A549 (cell line): ENCODE measurements at regions not wholly inside any gene's neighbourhood (a gene's known extent, or its start where the extent isn't known, plus 50 kb on each side); places are given as distances from the start of the nearest gene placed in this dataset.

Source experiments
- ATAC-seq, 2 experiments: fragments of 200-7000 bp in 1 of 2; fragments of >200 bp in 1 of 2; cut with Nextera tagmentation in 1 of 2; cut with Tn5 transposase in 1 of 2; 3 replicates each; pipeline versions ENCODE4 v1.8.0 to v1.9.1; 2018 to 2020; ENCODE audit warnings: mild to moderate bottlenecking in 1 of 2, moderate library complexity in 1 of 2
- CTCF ChIA-PET: fragments of 300-600 bp; sonication (Branson Sonifier 250); formaldehyde crosslinking; extraction: SDS; loops from one replicate; lab custom pipeline; 2021; ENCODE audit warnings: antibody characterized with exemption, inconsistent platforms; lab: Yijun Ruan, JAX
- POLR2A ChIA-PET: fragments of 350-600 bp; formaldehyde crosslinking; extraction: SDS; loops from one replicate; lab custom pipeline; 2021; ENCODE audit warnings: antibody characterized with exemption, inconsistent platforms; lab: Yijun Ruan, JAX
- DNase-seq, 2 experiments: peaks; one replicate each; pipeline versions ENCODE4 v3.0.0 to v3.0.0-alpha.2; 2011 to 2016; ENCODE audit warnings: low read depth in 1 of 2, low spot score in 1 of 2
- FAIRE-seq: peaks from 2 replicates; lab custom pipeline; 2011; peaks lifted over from hg19 to GRCh38; lab: Jason Lieb, UNC
- H3K27ac ChIP-seq, 2 experiments: fragments of >200 bp; sonication (Bioruptor Twin); formaldehyde crosslinking; 3 replicates each; pipeline ENCODE4 v1.5.1; 2016 to 2017
- H3K4me1 ChIP-seq: fragments of >200 bp; sonication (Bioruptor Twin); formaldehyde crosslinking; 3 replicates; pipeline ENCODE4 v1.6.1; 2016
- H3K4me2 ChIP-seq: fragments of >200 bp; sonication (Bioruptor Twin); formaldehyde crosslinking; 3 replicates; pipeline ENCODE4 v1.6.1; 2016
- H3K4me3 ChIP-seq: fragments of >200 bp; sonication (Bioruptor Twin); formaldehyde crosslinking; 3 replicates; pipeline ENCODE4 v1.5.1; 2016
- H3K9me3 ChIP-seq: fragments of >200 bp; sonication (Bioruptor Twin); formaldehyde crosslinking; 3 replicates; pipeline ENCODE4 v1.6.1; 2016
- CBX2 ChIP-seq: fragments of 200-600 bp; sonication (generic); IDR thresholded peaks from 2 replicates; pipeline ENCODE4 v1.6.1; 2016; ENCODE audit warnings: low read depth, mild to moderate bottlenecking, borderline replicate concordance
- CBX8 ChIP-seq: fragments of 200-600 bp; sonication (generic); IDR thresholded peaks from 2 replicates; pipeline ENCODE4 v1.6.1; 2016
- CEBPB ChIP-seq, 2 experiments: fragments of >200 bp in 1 of 2; sonication (Bioruptor Twin) in 1 of 2; formaldehyde crosslinking in 1 of 2; IDR thresholded peaks; 2 replicates each; pipeline ENCODE4 v1.6.1; 2012 to 2016
- CHD2 ChIP-seq: fragments of 150-350 bp; IDR thresholded peaks from 2 replicates; pipeline ENCODE4 v1.6.1; 2014; ENCODE audit warnings: low read length; ENCODE audit not compliant: partially characterized antibody
- CHD4 ChIP-seq: fragments of 200-600 bp; sonication (generic); IDR thresholded peaks from 2 replicates; pipeline ENCODE4 v1.6.1; 2016; ENCODE audit warnings: antibody characterized with exemption, mild to moderate bottlenecking, borderline replicate concordance
- ELK1 ChIP-seq: fragments of 150-350 bp; IDR thresholded peaks from 2 replicates; pipeline ENCODE4 v1.6.1; 2014; ENCODE audit warnings: low read depth, mild to moderate bottlenecking, low read length
- ESRRA ChIP-seq: fragments of 150-350 bp; IDR thresholded peaks from 2 replicates; pipeline ENCODE4 v1.6.1; 2014; ENCODE audit warnings: mild to moderate bottlenecking, low read length, borderline replicate concordance
- FOSL2 ChIP-seq, 2 experiments: fragments of 450-650 bp in 1 of 2; fragments of >200 bp in 1 of 2; sonication (Bioruptor Twin) in 1 of 2; formaldehyde crosslinking; IDR thresholded peaks; 2 replicates each; pipeline versions ENCODE4 v1.5.0 to v1.6.1; 2016 to 2020; ENCODE audit warnings: mild to moderate bottlenecking in 1 of 2, moderate library complexity in 1 of 2
- FOXS1 ChIP-seq: fragments of 250-450 bp; sonication (Bioruptor Pico); IDR thresholded peaks from 2 replicates; pipeline ENCODE4 v1.5.0; 2020; ENCODE audit warnings: mild to moderate bottlenecking, moderate library complexity
- HDAC2 ChIP-seq: fragments of 200-600 bp; sonication (generic); IDR thresholded peaks from 2 replicates; pipeline ENCODE4 v1.6.1; 2016
- HEYL ChIP-seq: fragments of 250-450 bp; sonication (Bioruptor Pico); IDR thresholded peaks from 2 replicates; pipeline ENCODE4 v1.8.0; 2021; ENCODE audit warnings: mild to moderate bottlenecking, moderate library complexity
- HMGXB4 ChIP-seq: fragments of 250-450 bp; sonication (Bioruptor Pico); IDR thresholded peaks from 2 replicates; pipeline ENCODE4 v1.5.0; 2021; ENCODE audit warnings: mild to moderate bottlenecking, moderate library complexity, borderline replicate concordance
- JUN ChIP-seq, 2 experiments: fragments of >200 bp; sonication (Bioruptor Twin); formaldehyde crosslinking; IDR thresholded peaks; 2 replicates in 1 of 2; 3 replicates in 1 of 2; pipeline ENCODE4 v1.6.1; 2016 to 2017
- KDM5A ChIP-seq: fragments of 200-600 bp; sonication (generic); IDR thresholded peaks from 2 replicates; pipeline ENCODE4 v1.6.1; 2016; ENCODE audit warnings: antibody characterized with exemption, mild to moderate bottlenecking
- MAFK ChIP-seq: fragments of 450-650 bp; IDR thresholded peaks from 2 replicates; pipeline ENCODE4 v1.6.1; 2014; ENCODE audit not compliant: partially characterized antibody
- MAX ChIP-seq: IDR thresholded peaks from 2 replicates; pipeline ENCODE4 v1.6.1; 2012
- MAZ ChIP-seq: fragments of 150-350 bp; IDR thresholded peaks from 2 replicates; pipeline ENCODE4 v1.6.1; 2014; ENCODE audit warnings: antibody characterized with exemption, low read depth, low read length, borderline replicate concordance
- PBX3 ChIP-seq: IDR thresholded peaks from 2 replicates; pipeline ENCODE4 v1.6.1; 2012
- PHF8 ChIP-seq: fragments of 200-600 bp; sonication (generic); IDR thresholded peaks from 2 replicates; pipeline ENCODE4 v1.6.1; 2016; ENCODE audit warnings: low read depth, mild to moderate bottlenecking, antibody characterized with exemption, moderate library complexity, borderline replicate concordance
- RCOR1 ChIP-seq: fragments of 150-350 bp; IDR thresholded peaks from 2 replicates; pipeline ENCODE4 v1.6.1; 2014; ENCODE audit warnings: antibody characterized with exemption, low read length, low read depth
- REST ChIP-seq: fragments of 200-600 bp; sonication (generic); IDR thresholded peaks from 2 replicates; pipeline ENCODE4 v1.6.1; 2016; ENCODE audit warnings: antibody characterized with exemption, mild to moderate bottlenecking, moderate library complexity
- RFX5 ChIP-seq: fragments of 450-650 bp; IDR thresholded peaks from 2 replicates; pipeline ENCODE4 v1.7.1; 2014; ENCODE audit warnings: antibody characterized with exemption, mild to moderate bottlenecking, moderate library complexity
- TFCP2L1 ChIP-seq: fragments of 250-450 bp; sonication (Bioruptor Pico); IDR thresholded peaks from 2 replicates; pipeline ENCODE4 v1.5.0; 2021; ENCODE audit warnings: mild to moderate bottlenecking
- ZFP36 ChIP-seq: fragments of 450-650 bp; IDR thresholded peaks from 2 replicates; pipeline ENCODE4 v1.6.1; 2014; ENCODE audit warnings: borderline replicate concordance; ENCODE audit not compliant: partially characterized antibody
- ZNF302 ChIP-seq: fragments of 250-450 bp; sonication (Bioruptor Pico); IDR thresholded peaks from 2 replicates; pipeline ENCODE4 v1.9.0; 2021; ENCODE audit warnings: inconsistent platforms, mild to moderate bottlenecking, moderate library complexity
- WGBS: methylation state at CpG from one replicate; pipeline ENCODE4 v1.1.6; 2017; ENCODE audit errors: missing lambda C conversion rate; 5-methylcytosine and 5-hydroxymethylcytosine counted together

- H3K4me2 ChIP-seq: no peak overlapping the region
- FAIRE-seq: no peak
- ATAC-seq: no peak
- TF ChIP-seq HMGXB4 (CRISPR knock-in tag): no peak
- no peak for TF ChIP-seq CBX2
- no peak for TF ChIP-seq MAZ
- TF ChIP-seq MAFK: no peak
- TF ChIP-seq ZNF302 (CRISPR knock-in tag): no peak
- no peak for TF ChIP-seq JUN (IDR thresholded peaks at IDR 0.05)
- TF ChIP-seq CEBPB (IDR thresholded peaks at IDR 0.05): no peak
- TF ChIP-seq CHD2: no peak
- no peak for TF ChIP-seq MAX
- TF ChIP-seq HDAC2: no peak
- no peak for TF ChIP-seq CBX8
- no peak for TF ChIP-seq ELK1
- TF ChIP-seq KDM5A: no peak
- TF ChIP-seq ESRRA: no peak
- no peak for TF ChIP-seq RCOR1
- no peak for TF ChIP-seq PBX3
- no peak for TF ChIP-seq FOSL2 (IDR thresholded peaks at IDR 0.05)
- no peak for TF ChIP-seq FOSL2 (CRISPR knock-in tag; IDR thresholded peaks at IDR 0.05)
- no peak for TF ChIP-seq REST
- H3K4me3 ChIP-seq: no peak overlapping the region
- no peak for DNase-seq
- 14% methylated on average over 7 of the region's 7 CpGs for WGBS
- no peaks in the 10 kb centered on the region; the same call in 2 of the 3 replicates for H3K9me3 ChIP-seq
- ChIA-PET POLR2A (no interaction called here), CTCF (interaction anchor here (1.5 kb wide), 1 partner anchor 12 kb away, joined by 4 read pairs; no protein-coding TSS in a partner anchor)
- no peaks in the 10 kb centered on the region for H3K4me1 ChIP-seq
- H3K27ac ChIP-seq: no peak overlapping the region
Observed at GRCh38 chr6:87879132-87879861, 168.3 kb upstream of the SPACA1 start.

GRCh38 chr6:87875781-87876180 is 171.9 kb upstream of the SPACA1 start:
- CTCF ChIA-PET: no interaction called here
- WGBS: 0% methylated on average over 1 of the region's 1 CpG
- Histone ChIP-seq H3K27ac (no peak overlapping the region), H3K4me3 (no peak overlapping the region), H3K9me3 (no peaks in the 10 kb centered on the region; the same call in 2 of the 3 replicates), H3K4me2 (no peak overlapping the region), H3K4me1 (no peaks in the 10 kb centered on the region)
- ATAC-seq (no peak), DNase-seq (no peak), FAIRE-seq (no peak)
- TF ChIP-seq TFCP2L1 (CRISPR knock-in tag) (no peak), CHD4 (no peak), HEYL (CRISPR knock-in tag) (no peak), ZNF302 (CRISPR knock-in tag) (no peak), REST (no peak), CEBPB (IDR thresholded peaks at IDR 0.05) (no peak), ZFP36 (no peak), PHF8 (no peak), FOXS1 (CRISPR knock-in tag) (no peak), KDM5A (no peak), RFX5 (no peak), JUN (IDR thresholded peaks at IDR 0.05) (no peak), CBX8 (no peak), MAFK (no peak)
- POLR2A ChIA-PET: no interaction called here
